HK-2 (cell line): ENCODE measurements at regions not wholly inside any gene's neighbourhood (a gene's known extent, or its start where the extent isn't known, plus 50 kb on each side); places are given as distances from the start of the nearest gene placed in this dataset.
"Not testable (repeated sequence)": the region's sequence is repeated elsewhere in the genome, so short reads cannot be mapped to it uniquely, and the experiment has no call there.

ENCODE experiments used
- DNase-seq: peaks from one replicate; pipeline ENCODE4 v3.0.0-alpha.2; 2018; ENCODE audit not compliant: unreplicated experiment

DNA sequence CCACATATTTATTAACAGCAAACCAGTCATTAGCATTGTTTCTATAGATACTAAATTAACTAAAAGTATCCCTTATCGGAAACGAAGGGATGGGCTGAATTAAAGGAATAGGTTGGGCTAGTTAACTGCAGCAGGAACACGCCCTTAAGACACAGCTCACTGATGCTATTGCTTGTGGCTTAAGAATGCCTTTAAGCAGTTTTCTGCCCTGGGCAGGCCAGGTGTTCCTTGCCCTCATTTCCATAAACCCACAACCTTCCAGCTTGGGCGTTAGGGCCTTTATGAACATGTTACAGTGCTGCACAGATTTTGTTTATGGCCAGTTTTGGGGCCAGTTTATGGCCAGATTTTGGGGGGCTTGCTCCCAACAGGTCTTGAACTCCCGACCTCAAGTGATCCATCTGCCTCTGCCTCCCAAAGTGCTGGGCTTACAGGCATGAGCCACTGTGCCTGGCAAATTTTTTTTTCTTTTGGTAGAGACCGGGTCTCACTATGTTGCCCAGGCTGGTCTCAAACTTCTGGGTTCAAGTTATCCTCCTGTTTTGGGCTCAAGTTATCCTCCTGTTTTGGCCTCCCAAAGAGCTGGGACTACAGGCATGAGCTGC, 90.1 kb upstream of the GRIN2A start:
- DNase-seq, result not testable (repeated sequence)

DNA sequence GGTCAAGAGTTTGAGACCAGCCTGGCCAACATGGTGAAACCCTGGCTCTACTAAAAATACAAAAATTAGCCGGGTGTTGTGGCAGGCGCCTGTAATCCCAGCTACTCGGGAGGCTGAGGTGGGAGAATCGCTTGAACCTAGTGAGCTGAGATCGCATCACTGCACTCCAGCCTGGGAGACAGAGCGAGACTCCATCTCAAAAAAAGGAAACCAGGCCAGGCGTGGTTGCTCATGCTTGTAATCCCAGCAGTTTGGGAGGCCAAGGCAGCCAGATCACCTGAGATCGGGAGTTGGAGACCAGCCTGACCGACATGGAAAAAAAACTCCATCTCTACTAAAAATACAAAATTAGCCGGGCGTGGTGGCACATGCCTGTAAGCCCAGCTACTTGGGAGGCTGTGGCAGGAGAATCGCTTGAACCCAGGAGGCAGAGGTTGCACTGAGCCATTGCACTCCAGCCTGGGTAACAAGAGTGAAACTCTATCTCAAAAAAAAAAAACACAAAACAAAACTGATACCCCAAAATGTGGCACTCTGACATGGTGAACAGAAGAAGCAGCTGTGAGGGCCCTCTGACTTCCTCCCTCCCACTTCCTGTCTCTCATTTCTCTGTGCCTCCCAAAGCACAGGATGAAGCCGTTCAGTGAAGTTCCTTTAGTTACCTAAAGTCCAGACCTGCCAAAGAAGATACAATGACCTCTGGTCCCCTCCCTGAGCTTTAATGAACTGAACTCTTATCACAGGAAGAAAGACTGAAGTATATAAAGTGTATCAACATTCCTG, 93.2 kb upstream of the GRIN2A start:
- not testable (repeated sequence) for DNase-seq

DNA sequence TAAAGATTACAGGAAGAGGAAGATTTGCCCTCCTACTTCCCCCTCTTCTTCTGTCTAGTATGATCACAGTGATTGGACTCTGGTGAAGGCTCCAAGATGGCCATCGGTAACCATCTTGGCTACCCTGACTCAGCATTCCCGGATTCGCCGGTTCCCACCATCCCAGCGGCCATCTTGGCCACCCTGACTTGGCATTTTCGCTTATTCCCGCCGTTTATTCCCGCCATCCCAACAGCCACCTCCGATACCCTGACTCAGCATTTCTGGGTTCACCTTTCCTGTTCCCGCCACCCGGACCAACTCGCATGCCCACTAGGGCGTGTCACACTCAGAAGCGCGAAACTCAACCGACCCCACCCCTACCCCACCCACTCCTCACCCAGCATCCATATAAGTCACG, 95.4 kb upstream of the GRIN2A start:
- no peak for DNase-seq

DNA sequence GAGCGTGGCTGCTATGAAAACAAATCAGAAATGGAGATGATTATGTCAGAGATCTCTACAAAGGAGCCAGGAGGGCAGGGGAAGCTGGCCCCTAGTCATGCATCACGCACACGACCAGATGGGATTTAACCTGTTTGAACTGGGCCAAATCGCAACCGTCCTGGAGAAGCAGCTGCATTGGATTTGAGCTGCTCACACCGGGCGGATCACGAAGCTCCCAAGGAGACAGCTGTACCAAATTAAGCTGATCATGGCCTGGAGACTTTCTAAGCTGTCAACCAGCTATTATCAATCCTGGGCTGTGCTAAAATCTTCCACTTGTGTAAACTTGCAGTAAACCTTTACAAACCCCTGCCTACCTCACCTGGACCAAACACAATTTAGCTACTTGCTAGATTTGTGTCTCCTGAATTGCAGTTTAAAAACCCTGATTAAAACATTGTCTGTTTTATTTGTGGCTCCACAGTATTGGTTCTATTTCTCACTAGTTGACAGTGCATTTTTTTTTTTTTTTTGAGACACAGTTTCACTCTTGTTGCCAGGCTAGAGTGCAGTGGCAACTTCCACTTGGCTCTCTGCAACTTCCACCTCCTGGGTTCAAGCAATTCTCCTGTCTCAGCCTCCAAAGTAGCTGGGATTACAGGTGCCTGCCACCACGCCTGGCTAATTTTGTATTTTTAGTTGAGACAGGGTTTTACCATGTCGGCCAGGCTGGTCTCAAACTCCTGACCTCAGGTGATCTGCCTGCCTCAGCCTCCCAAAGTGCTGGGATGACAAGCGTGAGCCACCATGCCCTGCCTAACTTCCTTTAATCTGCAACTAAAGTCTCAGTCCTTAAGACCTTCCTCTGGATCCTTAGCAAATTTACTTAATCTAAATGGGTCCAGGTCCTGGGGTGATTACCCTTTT, 98.3 kb upstream of the GRIN2A start:
- DNase-seq, result no peak

DNA sequence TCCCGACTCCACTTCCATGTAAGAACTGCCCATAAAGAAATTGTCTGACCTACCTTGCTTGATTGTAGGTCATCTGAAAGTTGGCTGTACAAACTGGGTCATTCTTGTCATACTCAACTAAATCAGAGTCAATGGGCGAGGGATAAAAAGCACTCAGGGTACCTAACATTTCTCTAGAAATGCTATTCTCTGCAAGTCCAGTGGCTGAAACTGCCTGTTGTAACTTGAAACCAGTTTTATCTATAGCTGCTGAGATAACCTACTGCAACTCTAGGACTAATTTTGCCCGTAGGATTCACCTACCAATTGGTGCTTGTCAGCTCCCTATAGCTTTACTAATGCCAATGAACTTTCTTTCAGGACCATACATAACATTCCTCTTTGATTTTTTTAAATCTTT, 100.1 kb upstream of the GRIN2A start:
- no peak for DNase-seq

DNA sequence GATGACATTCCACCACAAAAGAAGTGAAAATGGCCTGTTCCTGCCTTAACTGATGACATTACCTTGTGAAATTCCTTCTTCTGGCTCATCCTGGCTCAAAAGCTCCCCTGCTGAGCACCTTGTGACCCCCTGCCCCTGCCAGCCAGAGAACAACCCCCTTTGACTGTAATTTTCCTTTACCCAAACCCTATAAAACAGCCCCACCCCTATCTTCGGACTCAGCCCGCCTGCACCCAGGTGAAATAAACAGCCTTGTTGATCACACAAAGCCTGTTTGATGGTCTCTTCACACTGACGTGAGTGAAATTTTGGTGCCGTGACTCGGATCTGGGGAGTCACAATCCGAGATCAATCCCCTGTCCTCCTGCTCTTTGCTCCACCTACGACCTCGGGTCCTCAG, 101.0 kb upstream of the GRIN2A start:
- DNase-seq, result not testable (repeated sequence)

DNA sequence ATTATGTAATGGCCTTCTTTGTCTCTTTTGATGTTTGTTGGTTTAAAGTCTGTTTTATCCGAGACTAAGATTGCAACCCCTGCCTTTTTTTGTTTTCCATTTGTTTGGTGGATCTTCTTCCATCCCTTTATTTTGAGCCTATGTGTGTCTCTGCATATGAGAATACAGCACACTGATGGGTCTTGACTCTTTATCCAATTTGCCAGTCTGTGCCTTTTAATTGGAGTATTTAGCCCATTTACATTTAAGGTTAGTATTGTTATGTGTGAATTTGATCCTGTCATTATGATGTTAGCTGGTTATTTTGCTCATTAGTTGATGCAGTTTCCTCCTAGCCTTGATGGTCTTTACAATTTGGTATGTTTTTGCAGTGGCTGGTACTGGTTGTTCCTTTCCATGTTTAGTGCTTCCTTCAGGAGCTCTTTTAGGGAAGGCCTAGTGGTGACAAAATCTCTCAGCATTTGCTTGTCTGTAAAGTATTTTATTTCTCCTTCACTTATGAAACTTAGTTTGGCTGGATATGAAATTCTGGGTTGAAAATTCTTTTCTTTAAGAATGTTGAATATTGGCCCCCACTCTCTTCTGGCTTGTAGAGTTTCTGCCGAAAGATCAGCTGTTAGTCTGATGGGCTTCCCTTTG, 95.3 kb upstream of the ATF7IP2 start:
- not testable (repeated sequence) for DNase-seq

DNA sequence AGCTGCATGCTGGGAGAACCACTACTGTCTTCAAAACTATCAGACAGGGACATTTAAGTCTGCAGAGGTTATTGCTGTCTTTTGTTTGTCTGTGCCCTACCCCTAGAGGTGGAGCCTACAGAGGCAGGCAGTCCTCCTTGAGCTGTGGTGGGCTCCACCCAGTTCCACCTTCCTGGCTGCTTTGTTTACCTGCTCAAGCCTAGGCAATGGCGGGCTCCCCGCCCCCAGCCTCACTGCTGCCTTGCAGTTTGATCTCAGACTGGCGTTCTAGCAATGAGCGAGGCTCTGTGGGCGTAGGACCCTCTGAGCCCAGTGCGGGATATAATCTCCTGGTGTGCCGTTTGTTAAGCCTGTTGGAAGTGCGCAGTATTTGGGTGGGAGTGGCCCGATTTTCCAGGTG, 93.7 kb upstream of the ATF7IP2 start:
- DNase-seq, result not testable (repeated sequence)

DNA sequence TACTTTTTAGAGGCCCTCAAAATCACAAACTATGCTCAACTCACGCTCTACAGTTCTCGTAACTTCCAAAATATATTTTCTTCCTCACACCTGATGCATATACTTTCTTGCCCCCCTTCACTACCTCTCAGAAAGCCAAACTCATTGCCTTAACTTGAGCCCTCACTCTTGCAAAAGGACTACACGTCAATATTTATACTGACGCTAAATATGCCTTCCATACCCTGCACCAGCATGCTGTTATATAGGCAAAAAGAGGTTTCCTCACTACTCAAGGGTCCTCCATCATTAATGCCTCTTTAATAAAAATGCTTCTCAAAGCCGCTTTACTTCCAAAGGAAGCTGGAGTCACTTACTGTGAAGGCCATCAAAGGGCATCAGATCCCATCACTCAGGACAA, 92.9 kb upstream of the ATF7IP2 start:
- DNase-seq, result not testable (repeated sequence)

DNA sequence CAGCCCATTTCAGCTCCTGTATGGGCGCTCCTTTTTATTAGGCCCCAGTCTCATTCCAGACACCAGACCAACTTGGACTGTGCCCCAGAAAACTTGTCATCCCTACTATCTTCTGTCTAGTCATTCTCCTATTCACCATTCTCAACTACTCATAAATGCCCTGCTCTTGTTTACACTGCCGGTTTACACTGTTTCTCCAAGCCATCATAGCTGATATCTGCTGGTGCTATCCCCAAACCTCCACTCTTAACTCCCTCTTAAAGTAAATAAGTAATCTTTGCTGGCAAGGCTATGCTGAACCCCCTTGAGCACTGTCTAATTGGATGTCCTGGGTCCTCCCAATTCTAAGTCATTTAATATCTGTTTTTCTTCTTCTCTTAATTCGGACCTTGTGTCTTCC, 91.7 kb upstream of the ATF7IP2 start:
- not testable (repeated sequence) for DNase-seq

DNA sequence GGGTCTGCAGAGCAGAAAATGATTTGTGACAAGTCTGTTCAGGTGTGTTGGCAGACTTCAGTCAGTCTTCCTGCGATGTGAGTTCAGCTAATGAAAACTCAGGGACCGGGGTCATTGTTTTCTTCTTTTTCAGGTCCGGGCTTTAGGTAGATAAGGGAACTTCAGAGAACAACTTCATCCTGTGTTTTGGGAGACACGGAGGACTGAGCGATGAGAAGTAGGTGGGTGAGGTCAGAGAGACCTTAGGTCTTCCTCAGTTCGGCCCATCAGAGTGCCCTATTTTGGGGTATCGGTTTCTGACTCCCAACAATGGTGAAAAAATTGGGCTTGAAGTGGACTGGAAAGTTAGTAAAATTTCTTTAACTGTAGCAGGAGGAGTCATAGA, 88.9 kb upstream of the ATF7IP2 start:
- no peak for DNase-seq

DNA sequence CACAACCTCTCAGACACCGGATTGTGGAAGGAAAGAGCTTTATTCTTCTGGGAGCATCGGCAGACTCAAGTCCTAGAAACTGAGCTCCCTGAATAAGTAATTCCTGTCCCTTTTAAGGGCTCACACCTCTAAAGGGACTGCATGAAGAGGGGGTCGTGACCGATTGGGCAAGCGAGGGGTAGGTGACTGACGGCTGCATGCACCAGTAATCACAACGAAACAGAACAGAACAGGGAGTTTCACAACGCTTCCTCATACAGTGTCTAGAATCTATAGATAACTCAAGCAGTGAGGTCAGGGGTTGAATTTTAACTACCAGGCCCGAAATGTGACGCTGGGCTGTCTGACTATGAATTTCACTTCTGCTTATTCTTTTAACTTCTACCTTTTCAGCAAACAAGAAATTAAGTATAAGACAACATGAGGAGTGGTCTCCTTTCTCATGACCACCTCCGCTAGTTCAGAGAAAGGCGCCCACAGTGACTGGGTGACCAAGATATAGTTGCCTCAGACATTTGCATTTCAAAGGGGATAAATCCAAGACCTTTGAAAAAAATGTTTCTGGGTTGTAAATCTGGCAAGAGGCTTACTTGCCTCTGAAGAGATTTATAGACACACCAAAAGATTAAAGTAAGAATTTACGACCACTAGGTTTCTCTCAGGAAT, 88.4 kb upstream of the ATF7IP2 start:
- DNase-seq, result no peak

DNA sequence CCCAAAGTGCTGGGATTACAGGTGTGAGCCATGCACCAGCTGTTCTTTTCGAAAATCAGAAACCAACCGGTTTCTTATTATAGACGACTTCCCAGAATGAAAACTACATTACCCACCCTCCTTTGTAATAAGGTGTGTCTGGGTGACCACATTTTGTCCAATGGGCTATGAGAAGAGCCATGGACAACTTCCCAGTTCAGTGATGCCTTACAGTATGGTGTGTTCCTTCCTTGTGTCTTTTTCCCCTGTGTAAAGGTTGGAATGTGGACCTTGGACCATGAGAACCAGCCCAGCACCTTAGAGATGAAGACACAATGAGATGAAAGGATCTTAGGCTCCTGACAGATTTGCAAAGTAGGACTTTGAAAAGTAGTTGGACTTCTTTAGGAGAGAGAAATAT, 85.0 kb upstream of the ATF7IP2 start:
- no peak for DNase-seq

DNA sequence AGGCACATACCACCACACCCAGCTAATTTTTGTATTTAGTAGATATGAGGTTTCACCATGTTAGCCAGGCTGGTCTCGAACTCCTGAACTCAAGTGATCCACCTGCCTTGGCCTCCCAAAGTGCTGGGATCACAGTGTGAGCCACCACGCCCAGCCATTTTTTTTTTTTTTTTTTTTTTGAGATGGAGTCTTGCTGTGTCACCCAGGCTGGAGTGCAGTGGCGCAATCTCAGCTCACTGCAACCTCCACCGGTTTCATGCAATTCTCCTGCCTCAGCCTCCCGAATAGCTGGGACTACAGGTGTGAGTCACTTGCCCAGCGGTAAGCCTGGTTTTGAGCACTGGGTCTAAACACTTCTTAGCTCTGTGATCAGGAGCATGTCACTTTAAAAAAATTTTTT, 84.3 kb upstream of the ATF7IP2 start:
- DNase-seq, result not testable (repeated sequence)

DNA sequence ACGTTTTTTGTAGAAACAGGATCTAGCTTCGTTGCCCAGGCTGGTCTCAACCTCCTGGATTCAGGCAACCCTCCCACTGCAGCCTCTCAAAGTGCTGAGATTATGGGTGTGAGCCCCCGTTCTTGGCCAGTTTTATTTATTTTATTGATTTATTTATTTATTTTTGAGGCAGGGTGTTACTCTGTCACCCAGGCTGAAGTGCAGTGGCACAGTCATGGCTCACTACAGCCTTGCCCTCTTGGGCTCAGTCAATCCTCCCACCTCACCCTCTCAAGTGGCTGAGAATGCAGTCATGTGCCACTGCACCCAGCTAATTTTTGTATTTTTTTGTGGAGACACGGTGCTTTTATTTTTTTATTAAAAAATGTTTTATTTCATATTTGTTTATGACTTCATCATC, 79.9 kb upstream of the ATF7IP2 start:
- no peak for DNase-seq

DNA sequence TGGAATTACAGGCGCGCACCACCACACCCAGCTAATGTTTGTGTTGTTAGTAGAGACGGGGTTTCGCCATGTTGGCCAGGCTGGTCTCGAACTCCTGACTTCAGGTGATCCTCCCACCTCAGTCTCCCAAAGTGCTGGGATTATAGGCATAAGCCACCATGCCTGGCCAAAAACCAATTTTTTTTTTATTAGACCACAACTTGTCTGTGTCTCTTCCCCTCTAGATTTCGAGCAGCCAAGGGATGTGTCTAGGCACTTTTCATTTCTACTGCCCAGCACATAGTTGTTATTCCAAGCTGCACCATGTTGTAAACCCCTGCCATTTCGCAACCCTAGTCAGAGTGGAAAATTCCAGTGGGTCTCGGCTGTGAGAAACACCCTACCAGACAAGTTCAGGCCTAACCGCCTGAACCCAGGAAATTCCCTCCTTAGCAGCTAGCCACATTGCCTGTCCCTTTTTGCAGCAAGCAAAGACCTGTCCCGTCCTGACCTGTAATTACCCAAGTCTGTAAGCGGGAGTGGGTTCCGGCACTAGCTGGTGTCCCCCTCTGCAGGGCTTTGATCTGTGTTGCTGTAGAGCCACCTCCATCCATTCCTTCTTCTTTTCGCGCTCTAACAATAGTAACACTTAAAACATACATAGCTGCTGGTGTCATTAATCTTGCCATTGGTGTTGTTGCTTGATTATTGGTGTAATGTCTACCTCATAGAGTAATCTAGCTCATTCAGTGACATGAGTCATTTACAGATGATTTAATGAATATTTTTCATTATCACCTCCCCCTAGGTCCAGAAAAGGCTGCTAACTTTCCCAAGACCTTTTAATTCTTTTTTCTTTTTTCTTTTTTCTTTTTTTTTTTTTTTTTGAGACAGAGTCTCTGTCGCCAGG, 77.3 kb upstream of the ATF7IP2 start:
- DNase-seq, result no peak

DNA sequence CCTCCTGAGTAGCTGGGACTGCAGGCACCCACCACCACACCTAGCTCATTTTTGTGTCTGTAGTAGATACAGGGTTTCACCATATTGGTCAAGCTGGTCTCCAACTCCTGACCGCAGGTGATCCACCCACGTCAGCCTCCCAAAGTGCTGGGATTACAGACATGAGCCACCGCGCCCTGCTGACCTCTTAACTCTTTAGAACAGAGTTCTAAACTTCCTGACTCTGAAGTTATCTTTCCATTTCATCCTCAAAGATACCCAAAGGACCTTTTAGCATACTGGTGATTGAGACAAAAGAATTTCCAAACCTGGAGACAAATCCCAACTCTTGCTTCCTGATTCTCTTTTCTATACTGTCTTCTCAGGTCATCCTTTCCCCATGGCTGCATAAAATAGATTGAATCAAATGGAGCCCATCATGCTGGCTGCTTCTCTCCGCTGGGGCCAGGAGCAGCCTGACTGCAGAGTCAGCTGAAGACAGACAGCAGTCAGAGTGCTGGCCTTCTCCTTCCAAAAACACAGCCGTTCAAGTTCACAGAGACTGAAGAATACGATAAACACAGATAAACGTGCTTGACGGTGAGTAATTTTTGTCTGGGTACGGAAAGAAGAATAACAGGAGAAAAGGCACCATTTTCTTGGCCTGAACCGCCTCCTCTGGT, 76.5 kb upstream of the ATF7IP2 start:
- DNase-seq, result no peak

DNA sequence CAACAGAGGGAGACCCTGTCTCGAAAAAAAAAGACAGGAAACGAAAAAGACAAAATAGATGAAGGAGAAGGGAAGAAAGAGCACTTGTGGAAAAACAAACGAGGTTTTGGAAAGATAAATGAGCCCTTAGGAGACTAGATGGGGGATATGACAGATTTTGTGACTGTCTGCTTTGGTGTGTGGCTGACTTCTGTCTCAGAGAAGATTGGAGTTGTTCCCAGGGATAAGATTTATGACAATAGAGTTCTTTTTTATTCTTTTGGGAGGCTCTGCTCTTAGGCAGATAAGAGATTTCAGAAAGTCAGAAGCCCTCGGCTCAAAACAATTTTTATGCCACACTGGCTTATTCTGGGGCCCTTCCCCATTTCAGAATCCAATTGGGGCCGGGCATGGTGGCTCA, 73.9 kb upstream of the ATF7IP2 start:
- DNase-seq, result no peak

DNA sequence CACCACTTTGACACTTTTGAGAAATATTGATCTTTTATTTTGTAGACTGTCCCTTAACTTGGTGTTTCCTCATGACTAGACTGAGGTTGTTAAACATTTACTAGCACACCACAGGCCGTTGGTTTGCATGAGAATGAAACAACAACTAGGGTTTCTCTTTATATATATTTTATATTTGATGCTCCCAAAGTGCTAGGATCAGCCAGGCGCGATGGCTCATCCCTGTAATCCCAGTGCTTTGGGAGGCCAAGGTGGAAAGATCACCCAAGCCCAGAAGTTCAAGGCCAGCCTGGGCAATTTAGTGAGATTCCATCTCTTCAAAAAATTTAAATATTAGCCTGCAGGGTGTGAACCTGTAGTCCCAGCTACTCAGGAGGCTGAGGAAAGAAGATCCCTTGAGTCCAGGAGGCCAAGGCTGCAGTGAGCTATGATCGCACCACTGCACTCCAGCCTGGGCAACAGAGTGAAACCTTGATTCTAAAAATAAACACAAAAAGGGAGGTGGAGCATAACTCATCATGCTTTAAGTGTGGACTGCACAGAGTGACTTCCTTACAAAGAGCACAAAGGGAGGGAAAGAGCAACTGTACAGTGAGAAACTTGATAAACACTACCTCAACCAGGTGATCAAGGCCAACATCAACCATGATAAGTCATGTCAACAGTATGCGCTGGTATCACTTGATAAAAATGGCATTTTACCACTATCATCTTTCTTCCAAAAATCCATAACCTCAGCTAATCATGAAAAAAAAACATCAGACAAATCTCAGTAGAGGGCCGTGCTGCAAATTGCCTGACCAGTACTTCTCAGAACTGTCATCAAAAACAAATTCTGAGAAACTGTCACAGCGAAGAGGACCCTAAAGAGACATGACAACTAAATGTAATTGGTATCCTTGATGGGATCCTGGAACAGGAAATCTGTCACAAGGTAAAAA, 72.8 kb upstream of the ATF7IP2 start:
- no peak for DNase-seq
